Astrocyte (in vitro differentiated cells and primary cell): ENCODE measurements at regions not wholly inside any gene's neighbourhood (a gene's known extent, or its start where the extent isn't known, plus 50 kb on each side); places are given as distances from the start of the nearest gene placed in this dataset.

Experiments
- DNase-seq: peaks from one replicate; pipeline ENCODE4 v3.0.0-alpha.2; 2010; ENCODE audit warnings: low read depth
- FAIRE-seq: peaks from 2 replicates; lab custom pipeline; 2011; peaks lifted over from hg19 to GRCh38; lab: Jason Lieb, UNC
- H2AFZ ChIP-seq: 2 replicates; pipeline ENCODE4 v1.6.0; 2012; ENCODE audit warnings: low read depth, low read length, inconsistent platforms
- H3K27ac ChIP-seq: 2 replicates; pipeline ENCODE4 v1.5.1; 2011; ENCODE audit warnings: low read depth, low read length, inconsistent platforms
- H3K27me3 ChIP-seq: 2 replicates; pipeline ENCODE4 v1.6.0; 2011; ENCODE audit warnings: low read length, inconsistent platforms; ENCODE audit not compliant: insufficient read depth
- H3K36me3 ChIP-seq: 2 replicates; pipeline ENCODE4 v1.5.1; 2011; ENCODE audit warnings: low read length, inconsistent platforms; ENCODE audit not compliant: insufficient read depth
- H3K4me1 ChIP-seq: 2 replicates; pipeline ENCODE4 v1.5.1; 2011; ENCODE audit warnings: low read length, inconsistent platforms; ENCODE audit not compliant: insufficient read depth
- H3K4me2 ChIP-seq: 2 replicates; pipeline ENCODE4 v1.6.0; 2012; ENCODE audit warnings: low read length, inconsistent platforms
- H3K4me3 ChIP-seq: 2 replicates; pipeline ENCODE4 v1.5.1; 2011; ENCODE audit warnings: low read depth, mild to moderate bottlenecking, low read length, inconsistent platforms; ENCODE audit not compliant: insufficient read depth
- H3K79me2 ChIP-seq: 2 replicates; pipeline ENCODE4 v1.6.0; 2012; ENCODE audit warnings: mild to moderate bottlenecking, low read length, inconsistent platforms; ENCODE audit not compliant: insufficient read depth
- H3K9ac ChIP-seq: 2 replicates; pipeline ENCODE4 v1.6.0; 2012; ENCODE audit warnings: mild to moderate bottlenecking, low read length, inconsistent platforms
- H3K9me3 ChIP-seq: 2 replicates; pipeline ENCODE4 v1.5.1; 2012; ENCODE audit warnings: low read depth, mild to moderate bottlenecking, low read length, inconsistent platforms; ENCODE audit not compliant: insufficient read depth
- H4K20me1 ChIP-seq: 2 replicates; pipeline ENCODE4 v1.6.0; 2012; ENCODE audit warnings: low read length, inconsistent platforms; ENCODE audit not compliant: insufficient read depth
- H3K27ac Mint-ChIP-seq: one replicate; pipeline ENCODE4 v1.8.0; 2021; ENCODE audit warnings: mild to moderate bottlenecking, mixed read lengths; ENCODE audit not compliant: unreplicated experiment
- H3K27me3 Mint-ChIP-seq: one replicate; pipeline ENCODE4 v1.8.0; 2021; ENCODE audit warnings: low read depth, mixed read lengths; ENCODE audit not compliant: unreplicated experiment
- H3K36me3 Mint-ChIP-seq: one replicate; pipeline ENCODE4 v1.8.0; 2021; ENCODE audit warnings: low read depth, mixed read lengths; ENCODE audit not compliant: unreplicated experiment
- H3K4me1 Mint-ChIP-seq: one replicate; pipeline ENCODE4 v1.8.0; 2021; ENCODE audit warnings: low read depth, mixed read lengths; ENCODE audit not compliant: unreplicated experiment
- H3K4me3 Mint-ChIP-seq: one replicate; pipeline ENCODE4 v1.8.0; 2021; ENCODE audit warnings: mild to moderate bottlenecking, moderate library complexity, mixed read lengths; ENCODE audit not compliant: unreplicated experiment
- H3K9me3 Mint-ChIP-seq: one replicate; pipeline ENCODE4 v1.8.0; 2021; ENCODE audit warnings: mild to moderate bottlenecking, mixed read lengths; ENCODE audit not compliant: unreplicated experiment
- EZH2 ChIP-seq: IDR thresholded peaks from 2 replicates; pipeline ENCODE4 v1.6.1; 2012; ENCODE audit warnings: mild to moderate bottlenecking, low read length, inconsistent platforms; ENCODE audit not compliant: insufficient read depth
- TF ChIP-seq, protein P1 (sequence below): IDR thresholded peaks from 2 replicates; pipeline ENCODE4 v1.5.1; 2011; ENCODE audit warnings: low read depth, mild to moderate bottlenecking, inconsistent platforms, low read length, moderate library complexity; ENCODE audit not compliant: insufficient read depth

DNA sequence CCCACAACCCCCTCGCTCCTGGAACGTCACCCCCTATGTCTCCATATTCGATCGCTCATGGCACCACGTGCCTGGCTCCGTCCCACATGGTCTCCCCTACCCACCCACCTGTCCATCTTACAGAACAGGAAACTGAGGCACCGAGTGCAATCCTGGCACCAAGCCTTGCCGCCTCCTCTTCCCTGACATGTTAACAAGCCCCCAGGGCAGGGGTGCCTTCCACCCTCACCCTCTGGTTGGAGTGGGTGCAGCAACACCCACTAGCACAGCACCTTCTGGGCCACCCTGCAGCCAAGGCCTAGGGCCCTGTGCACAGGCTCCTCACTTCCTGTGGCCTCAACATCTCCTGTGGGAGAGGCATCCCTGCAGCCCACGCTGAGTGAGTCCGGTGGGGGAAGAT, 110.3 kb downstream of the RFLNA start:
- Histone ChIP-seq H3K9me3 (no peaks in the 10 kb centered on the region), H3K4me1 (peaks cover 6% of the 10 kb centered on the region), H2AFZ (no peak overlapping the region), H3K36me3 (peaks cover 11% of the 10 kb centered on the region), H4K20me1 (peaks cover 89% of the 10 kb centered on the region), H3K79me2 (peaks cover 66% of the 10 kb centered on the region), H3K4me2 (no peak overlapping the region), H3K27me3 (no peaks in the 10 kb centered on the region), H3K4me3 (no peak overlapping the region), H3K27ac (no peak overlapping the region), H3K9ac (no peak overlapping the region)
- Mint-ChIP-seq H3K27ac (no peak overlapping the region), H3K27me3 (no peaks in the 10 kb centered on the region), H3K4me3 (no peak overlapping the region), H3K4me1 (peaks cover 21% of the 10 kb centered on the region), H3K36me3 (peaks cover 16% of the 10 kb centered on the region), H3K9me3 (no peaks in the 10 kb centered on the region)
- FAIRE-seq (no peak), DNase-seq (no peak)
- no peak for TF ChIP-seq EZH2
- TF ChIP-seq, protein P1, sequence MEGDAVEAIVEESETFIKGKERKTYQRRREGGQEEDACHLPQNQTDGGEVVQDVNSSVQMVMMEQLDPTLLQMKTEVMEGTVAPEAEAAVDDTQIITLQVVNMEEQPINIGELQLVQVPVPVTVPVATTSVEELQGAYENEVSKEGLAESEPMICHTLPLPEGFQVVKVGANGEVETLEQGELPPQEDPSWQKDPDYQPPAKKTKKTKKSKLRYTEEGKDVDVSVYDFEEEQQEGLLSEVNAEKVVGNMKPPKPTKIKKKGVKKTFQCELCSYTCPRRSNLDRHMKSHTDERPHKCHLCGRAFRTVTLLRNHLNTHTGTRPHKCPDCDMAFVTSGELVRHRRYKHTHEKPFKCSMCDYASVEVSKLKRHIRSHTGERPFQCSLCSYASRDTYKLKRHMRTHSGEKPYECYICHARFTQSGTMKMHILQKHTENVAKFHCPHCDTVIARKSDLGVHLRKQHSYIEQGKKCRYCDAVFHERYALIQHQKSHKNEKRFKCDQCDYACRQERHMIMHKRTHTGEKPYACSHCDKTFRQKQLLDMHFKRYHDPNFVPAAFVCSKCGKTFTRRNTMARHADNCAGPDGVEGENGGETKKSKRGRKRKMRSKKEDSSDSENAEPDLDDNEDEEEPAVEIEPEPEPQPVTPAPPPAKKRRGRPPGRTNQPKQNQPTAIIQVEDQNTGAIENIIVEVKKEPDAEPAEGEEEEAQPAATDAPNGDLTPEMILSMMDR, result no peak

DNA sequence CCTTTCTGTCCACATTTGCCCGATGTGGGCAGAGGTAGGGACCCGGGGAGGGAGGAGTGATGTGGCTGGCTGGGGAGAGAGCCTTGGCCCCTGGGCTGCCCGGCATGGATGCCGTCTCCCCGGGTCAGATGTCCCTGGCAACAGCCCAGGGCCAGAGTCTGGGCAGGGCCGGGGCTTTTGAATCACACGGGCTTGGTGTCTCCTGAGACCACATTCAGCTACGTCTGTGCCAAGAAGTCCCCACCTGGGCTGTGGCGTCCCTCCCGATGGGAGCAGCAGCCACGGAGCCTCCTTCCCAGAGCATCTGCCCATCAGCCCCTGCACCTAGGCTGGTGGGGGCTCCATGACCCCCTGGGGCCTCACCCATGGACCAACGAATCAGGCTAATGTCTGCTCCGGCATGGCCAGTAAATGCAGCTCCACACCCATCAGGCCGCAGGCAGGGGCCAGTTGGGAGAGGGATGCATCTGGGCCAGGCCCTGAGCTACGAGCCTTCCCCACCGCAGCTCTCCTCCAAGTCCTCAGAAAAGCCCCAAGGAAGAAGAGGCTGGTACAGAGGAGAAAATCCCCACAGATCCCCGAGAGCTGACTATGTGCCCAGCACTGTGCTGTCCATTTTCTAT, 109.4 kb downstream of the RFLNA start:
- H3K4me2 ChIP-seq, result no peak overlapping the region
- Mint-ChIP-seq H3K4me3 (no peak overlapping the region), H3K9me3 (no peaks in the 10 kb centered on the region), H3K27me3 (no peaks in the 10 kb centered on the region), H3K4me1 (peaks cover 13% of the 10 kb centered on the region), H3K27ac (no peak overlapping the region), H3K36me3 (peaks cover 20% of the 10 kb centered on the region)
- H3K9ac ChIP-seq, result no peak overlapping the region
- H3K27me3 ChIP-seq, result no peaks in the 10 kb centered on the region
- H3K36me3 ChIP-seq, result peaks cover 15% of the 10 kb centered on the region
- peaks cover 3% of the 10 kb centered on the region for H3K4me1 ChIP-seq
- peaks cover 89% of the 10 kb centered on the region for H4K20me1 ChIP-seq
- no peaks in the 10 kb centered on the region for H3K9me3 ChIP-seq
- TF ChIP-seq, protein P1, result no peak
- no peak for TF ChIP-seq EZH2
- no peak for FAIRE-seq
- no peak overlapping the region for H3K27ac ChIP-seq
- H3K4me3 ChIP-seq, result no peak overlapping the region
- peaks cover 58% of the 10 kb centered on the region for H3K79me2 ChIP-seq
- DNase-seq, result no peak
- no peak overlapping the region for H2AFZ ChIP-seq

DNA sequence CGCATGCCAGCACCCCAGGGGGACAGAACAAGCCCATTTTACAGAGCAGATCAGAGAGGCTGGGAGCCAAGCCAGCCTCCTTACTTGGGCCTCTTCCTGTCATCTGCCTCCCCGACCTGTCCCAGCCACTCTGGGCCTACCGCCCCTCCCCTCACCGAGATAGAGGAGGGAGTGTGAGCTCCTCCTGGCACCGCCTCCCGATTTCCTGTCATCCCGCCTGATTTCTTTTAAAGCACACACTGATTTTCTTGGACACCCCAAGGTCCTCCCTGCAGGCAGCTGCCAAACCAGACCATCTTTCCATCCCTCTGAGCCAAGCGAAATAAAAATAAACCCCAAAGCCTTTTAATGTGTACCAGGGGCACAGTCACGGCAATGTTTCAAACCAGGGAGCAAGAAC, 108.4 kb downstream of the RFLNA start:
- peaks cover 93% of the 10 kb centered on the region for H4K20me1 ChIP-seq
- H3K9me3 ChIP-seq, result no peaks in the 10 kb centered on the region
- H3K36me3 ChIP-seq, result peaks cover 10% of the 10 kb centered on the region
- H3K4me2 ChIP-seq, result no peak overlapping the region
- peaks cover 20% of the 10 kb centered on the region for H3K36me3 Mint-ChIP-seq
- no peaks in the 10 kb centered on the region for H3K9me3 Mint-ChIP-seq
- H2AFZ ChIP-seq, result no peak overlapping the region
- peaks cover 13% of the 10 kb centered on the region for H3K4me1 Mint-ChIP-seq
- H3K27me3 ChIP-seq, result no peaks in the 10 kb centered on the region
- H3K4me1 ChIP-seq, result peaks cover 3% of the 10 kb centered on the region
- TF ChIP-seq, protein P1, result no peak
- TF ChIP-seq EZH2, result no peak
- H3K9ac ChIP-seq, result no peak overlapping the region
- DNase-seq (no peak), FAIRE-seq (no peak)
- H3K27ac ChIP-seq, result no peak overlapping the region
- H3K27me3 Mint-ChIP-seq, result no peaks in the 10 kb centered on the region
- H3K79me2 ChIP-seq, result peaks cover 58% of the 10 kb centered on the region
- H3K4me3 Mint-ChIP-seq, result no peak overlapping the region
- H3K27ac Mint-ChIP-seq, result peak overlapping the region; percentile 6
- no peak overlapping the region for H3K4me3 ChIP-seq
